GM12892 (cell line): ENCODE measurements at regions not wholly inside any gene's neighbourhood (a gene's known extent, or its start where the extent isn't known, plus 50 kb on each side); places are given as distances from the start of the nearest gene placed in this dataset.

Source experiments
- POLR2A ChIP-seq: IDR thresholded peaks from 2 replicates; pipeline ENCODE4 v1.6.1; 2011; ENCODE audit warnings: low read depth, low read length, control low read depth
- TAF1 ChIP-seq: IDR thresholded peaks from 2 replicates; pipeline ENCODE4 v1.6.1; 2011; ENCODE audit warnings: low read depth, mild to moderate bottlenecking, control low read depth, low read length, borderline replicate concordance

DNA sequence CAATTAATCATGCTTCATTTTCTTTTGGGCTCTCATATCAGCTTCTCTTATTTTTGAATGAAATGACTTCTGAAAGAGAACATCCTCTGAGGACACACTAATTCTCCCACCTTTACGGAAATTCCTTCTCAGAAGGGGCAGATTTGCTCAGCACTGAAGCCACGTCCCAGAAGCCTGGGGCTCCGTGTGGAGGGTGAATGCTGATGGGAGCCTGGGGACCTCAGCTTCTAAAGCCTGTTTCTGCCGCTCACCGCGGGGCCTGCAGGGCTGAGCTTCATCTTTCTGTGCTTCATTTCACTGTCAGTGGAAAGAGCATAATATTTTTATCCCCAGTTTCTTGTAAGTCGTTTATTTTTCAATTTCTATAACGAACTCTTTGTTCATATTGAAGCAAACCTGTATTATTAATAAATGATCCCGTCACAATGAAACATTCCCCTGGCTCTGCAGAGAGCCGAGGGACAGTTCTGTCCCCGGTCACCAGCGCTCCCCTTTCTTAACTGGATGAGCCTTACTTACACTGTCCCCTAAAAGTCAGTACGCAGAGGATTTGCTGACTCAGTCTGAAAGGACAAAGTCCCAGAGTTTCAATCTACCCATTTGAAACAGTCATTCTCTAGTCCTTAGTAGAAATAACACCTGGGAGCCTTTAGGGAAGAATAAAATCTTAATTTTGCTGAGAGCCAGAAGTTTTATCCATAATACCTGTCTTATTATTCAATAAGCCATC, 364.6 kb upstream of the FAT1 start:
- TF ChIP-seq POLR2A (no peak), TAF1 (no peak)
